Neutrophil (primary cell): ENCODE measurements at regions not wholly inside any gene's neighbourhood (a gene's known extent, or its start where the extent isn't known, plus 50 kb on each side); places are given as distances from the start of the nearest gene placed in this dataset.

Source experiments
- H3K27ac ChIP-seq: fragments of 200-600 bp; sonication (generic); 2 replicates; pipeline ENCODE4 v1.5.1; 2016; ENCODE audit warnings: mild to moderate bottlenecking, moderate library complexity
- H3K27me3 ChIP-seq: fragments of 200-600 bp; sonication (generic); 2 replicates; pipeline ENCODE4 v1.6.0; 2016; ENCODE audit warnings: mild to moderate bottlenecking
- H3K36me3 ChIP-seq: fragments of 200-600 bp; sonication (generic); 2 replicates; pipeline ENCODE4 v1.5.1; 2017
- H3K4me1 ChIP-seq, 2 experiments: fragments of 200-600 bp in 1 of 2; sonication (generic) in 1 of 2; 1 replicate in 1 of 2; 2 replicates in 1 of 2; pipeline versions ENCODE4 v1.5.1 to v1.6.1; 2013 to 2016; ENCODE audit warnings: low read depth in 1 of 2, low read length in 1 of 2, mild to moderate bottlenecking in 1 of 2, moderate library complexity in 1 of 2; ENCODE audit not compliant: control insufficient read depth in 1 of 2, insufficient read depth in 1 of 2
- H3K4me3 ChIP-seq, 2 experiments: fragments of 200-600 bp in 1 of 2; sonication (generic) in 1 of 2; 1 replicate in 1 of 2; 2 replicates in 1 of 2; pipeline ENCODE4 v1.5.1; 2013 to 2016; ENCODE audit warnings: low read depth in 1 of 2, low read length in 1 of 2, mild to moderate bottlenecking in 1 of 2, moderate library complexity in 1 of 2
- H3K9me3 ChIP-seq: fragments of 200-600 bp; sonication (generic); 2 replicates; pipeline ENCODE4 v1.5.1; 2016
- CTCF ChIP-seq: fragments of 200-600 bp; sonication (generic); IDR thresholded peaks from 2 replicates; pipeline ENCODE4 v1.5.1; 2016; ENCODE audit warnings: antibody characterized with exemption

- H3K36me3 ChIP-seq: no peaks in the 10 kb centered on the region
Measured at GRCh38 chr6:119716668-119717270, 367.2 kb upstream of the MAN1A1 start.

DNA sequence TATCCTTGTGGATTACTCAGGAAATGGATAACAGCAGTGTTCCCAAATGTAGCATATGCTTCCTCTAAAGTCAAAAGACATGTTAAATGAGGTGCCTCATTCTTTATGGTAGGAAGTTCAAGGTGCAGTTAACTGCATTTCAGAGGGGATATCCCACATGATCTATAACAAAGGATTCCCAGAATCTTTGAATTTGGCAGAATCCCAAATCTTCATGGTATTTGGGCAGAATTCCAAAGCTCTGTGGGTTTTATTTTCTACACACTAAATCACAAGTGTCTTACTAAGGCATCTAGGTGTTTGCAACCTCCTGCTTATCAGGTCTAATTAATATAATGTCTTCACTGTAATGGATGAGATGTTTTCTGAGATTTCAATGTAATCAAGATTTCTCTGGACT, 364.3 kb upstream of the MAN1A1 start:
- Histone ChIP-seq H3K27me3 (no peaks in the 10 kb centered on the region), H3K4me3 (no peak overlapping the region), H3K4me1 (no peaks in the 10 kb centered on the region), H3K27ac (no peak overlapping the region), H3K9me3 (no peaks in the 10 kb centered on the region), H3K36me3 (no peaks in the 10 kb centered on the region)
- TF ChIP-seq CTCF: no peak

More at GRCh38 chr6:119716668-119717270, 367.2 kb upstream of the MAN1A1 start:
- Histone ChIP-seq H3K27ac (no peak overlapping the region), H3K9me3 (no peaks in the 10 kb centered on the region), H3K4me1 (no peaks in the 10 kb centered on the region), H3K4me3 (no peak overlapping the region), H3K27me3 (no peaks in the 10 kb centered on the region)
- no peak for TF ChIP-seq CTCF

- Histone ChIP-seq H3K9me3 (no peaks in the 10 kb centered on the region), H3K4me3 (no peak overlapping the region), H3K36me3 (no peaks in the 10 kb centered on the region), H3K27ac (no peak overlapping the region), H3K27me3 (no peaks in the 10 kb centered on the region), H3K4me1 (no peaks in the 10 kb centered on the region)
- TF ChIP-seq CTCF: no peak
Measured at GRCh38 chr6:119686644-119687043, 337.1 kb upstream of the MAN1A1 start.

DNA sequence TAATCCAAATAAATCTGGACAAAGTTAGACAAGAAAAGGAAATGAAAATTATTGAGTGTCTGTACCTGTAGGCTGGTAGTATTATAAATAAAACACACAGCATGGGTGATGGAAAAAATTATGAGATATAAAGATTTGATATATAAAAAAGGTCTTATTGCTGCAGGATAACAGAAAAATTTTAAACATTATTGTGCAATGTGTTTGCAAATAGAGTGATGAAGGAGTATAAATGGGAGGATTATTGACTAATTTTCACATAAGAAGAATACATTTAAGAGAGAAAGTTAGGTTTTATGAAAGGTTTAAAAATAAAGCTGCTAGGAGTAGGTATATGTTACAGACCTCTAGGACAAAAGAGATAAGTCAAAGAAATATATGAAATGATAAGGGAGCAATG, 336.7 kb upstream of the MAN1A1 start:
- no peaks in the 10 kb centered on the region for H3K27me3 ChIP-seq
- H3K4me1 ChIP-seq: no peaks in the 10 kb centered on the region
- no peaks in the 10 kb centered on the region for H3K9me3 ChIP-seq
- H3K27ac ChIP-seq: no peak overlapping the region
- H3K36me3 ChIP-seq: no peaks in the 10 kb centered on the region
- no peak overlapping the region for H3K4me3 ChIP-seq
- TF ChIP-seq CTCF: no peak

DNA sequence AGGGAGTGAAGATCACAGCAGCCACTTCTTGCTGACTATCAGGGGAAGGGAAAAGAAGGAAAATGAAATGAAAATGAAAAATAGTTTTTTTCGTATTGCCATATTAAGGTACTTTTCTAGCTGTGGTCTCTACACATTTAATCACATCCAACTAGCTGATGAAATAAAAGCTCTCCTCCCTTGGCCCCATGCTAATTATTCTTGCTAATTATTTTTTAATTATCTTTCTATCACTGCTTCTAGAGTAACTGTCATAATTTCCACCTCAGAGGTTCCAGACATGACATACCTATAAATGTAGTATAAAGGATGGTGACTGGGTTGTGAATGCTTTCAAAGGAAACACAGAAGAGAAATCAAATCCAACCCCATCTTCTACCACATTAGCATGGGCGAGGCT, 334.1 kb upstream of the MAN1A1 start:
- Histone ChIP-seq H3K36me3 (no peaks in the 10 kb centered on the region), H3K9me3 (no peaks in the 10 kb centered on the region), H3K27me3 (no peaks in the 10 kb centered on the region), H3K27ac (no peak overlapping the region), H3K4me1 (no peaks in the 10 kb centered on the region), H3K4me3 (no peak overlapping the region)
- no peak for TF ChIP-seq CTCF

GRCh38 chr6:119683031-119683430, 333.5 kb upstream of the MAN1A1 start:
- Histone ChIP-seq H3K9me3 (no peaks in the 10 kb centered on the region), H3K4me1 (no peaks in the 10 kb centered on the region), H3K27ac (no peak overlapping the region), H3K4me3 (no peak overlapping the region), H3K27me3 (no peaks in the 10 kb centered on the region), H3K36me3 (no peaks in the 10 kb centered on the region)
- no peak for TF ChIP-seq CTCF
